IPS-15b (cell line): ENCODE measurements at regions not wholly inside any gene's neighbourhood (a gene's known extent, or its start where the extent isn't known, plus 50 kb on each side); places are given as distances from the start of the nearest gene placed in this dataset.

Experiments
- H3K27me3 ChIP-seq: one replicate; pipeline ENCODE4 v1.6.1; 2013; ENCODE audit warnings: low read length; ENCODE audit not compliant: control insufficient read depth, insufficient read depth
- H3K36me3 ChIP-seq: one replicate; pipeline ENCODE4 v1.6.1; 2013; ENCODE audit warnings: low read length; ENCODE audit not compliant: control insufficient read depth, insufficient read depth
- H3K4me1 ChIP-seq: one replicate; pipeline ENCODE4 v1.6.1; 2013; ENCODE audit warnings: mild to moderate bottlenecking, low read length; ENCODE audit not compliant: control insufficient read depth, insufficient read depth
- H3K4me3 ChIP-seq: one replicate; pipeline ENCODE4 v1.5.1; 2013; ENCODE audit warnings: low read depth, low read length
- H3K9ac ChIP-seq: one replicate; pipeline ENCODE4 v1.6.1; 2013; ENCODE audit warnings: low read depth, mild to moderate bottlenecking, low read length
- H3K9me3 ChIP-seq: one replicate; pipeline ENCODE4 v1.6.1; 2013; ENCODE audit warnings: mild to moderate bottlenecking, low read length; ENCODE audit not compliant: control insufficient read depth, insufficient read depth

GRCh38 chr5:51488803-51489642 lies 105.8 kb downstream of the ISL1 start:
- H3K9me3 ChIP-seq, result no peaks in the 10 kb centered on the region
- H3K4me3 ChIP-seq, result no peak overlapping the region
- H3K36me3 ChIP-seq, result no peaks in the 10 kb centered on the region
- no peaks in the 10 kb centered on the region for H3K4me1 ChIP-seq
- H3K27me3 ChIP-seq, result no peaks in the 10 kb centered on the region
- no peak overlapping the region for H3K9ac ChIP-seq

- no peak overlapping the region for H3K4me3 ChIP-seq
- H3K27me3 ChIP-seq, result no peaks in the 10 kb centered on the region
- no peak overlapping the region for H3K9ac ChIP-seq
- H3K4me1 ChIP-seq, result no peaks in the 10 kb centered on the region
- no peaks in the 10 kb centered on the region for H3K9me3 ChIP-seq
- no peaks in the 10 kb centered on the region for H3K36me3 ChIP-seq
These were observed 111.6 kb downstream of the ISL1 start for GRCh38 chr5:51494821-51495220.

DNA sequence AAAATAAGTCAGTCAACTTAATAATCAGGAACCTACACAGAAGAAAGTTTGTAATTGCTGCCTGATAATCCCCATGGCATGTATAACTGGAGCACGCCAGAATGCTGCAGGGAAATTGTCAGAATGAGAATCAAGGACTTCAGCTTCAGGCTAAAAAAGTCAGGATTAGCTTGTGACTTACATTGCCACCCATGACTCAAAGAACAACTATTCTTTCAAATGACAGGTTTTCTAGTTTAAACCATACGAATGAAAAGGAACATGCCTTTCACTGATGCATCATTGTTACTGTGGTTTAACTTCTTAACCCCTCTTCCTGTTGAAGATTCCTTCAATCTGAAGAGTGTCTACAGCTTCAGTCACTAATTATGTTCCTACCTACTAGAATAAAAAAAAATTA lies 112.4 kb downstream of the ISL1 start:
- no peaks in the 10 kb centered on the region for H3K9me3 ChIP-seq
- H3K36me3 ChIP-seq, result no peaks in the 10 kb centered on the region
- no peaks in the 10 kb centered on the region for H3K27me3 ChIP-seq
- no peak overlapping the region for H3K9ac ChIP-seq
- H3K4me1 ChIP-seq, result no peaks in the 10 kb centered on the region
- no peak overlapping the region for H3K4me3 ChIP-seq

- H3K4me1 ChIP-seq, result peaks cover 2% of the 10 kb centered on the region
- no peaks in the 10 kb centered on the region for H3K27me3 ChIP-seq
- no peaks in the 10 kb centered on the region for H3K9me3 ChIP-seq
- no peaks in the 10 kb centered on the region for H3K36me3 ChIP-seq
- no peak overlapping the region for H3K9ac ChIP-seq
- no peak overlapping the region for H3K4me3 ChIP-seq
These were observed 134.6 kb downstream of the ISL1 start for GRCh38 chr5:51517838-51518237.

DNA sequence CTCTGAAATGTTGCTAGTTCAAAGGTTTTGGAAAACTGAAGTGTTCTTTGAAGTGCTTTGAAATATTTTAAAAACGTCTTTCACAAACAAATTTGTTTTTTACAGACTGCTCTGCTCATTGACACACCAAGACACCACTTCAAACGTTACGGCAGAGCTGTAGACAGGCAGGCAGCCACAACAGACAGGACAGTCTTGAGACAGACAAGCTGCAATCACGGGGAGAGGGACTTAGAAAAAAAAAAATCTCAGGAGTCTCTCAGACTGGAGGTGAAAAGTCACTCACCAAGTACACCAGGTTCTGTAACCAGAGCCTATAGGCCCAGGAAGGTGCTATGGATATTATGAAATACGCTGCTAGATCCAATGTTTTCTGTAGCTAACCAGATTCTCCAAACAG lies 135.4 kb downstream of the ISL1 start:
- no peaks in the 10 kb centered on the region for H3K27me3 ChIP-seq
- no peaks in the 10 kb centered on the region for H3K36me3 ChIP-seq
- H3K4me1 ChIP-seq, result peaks cover 2% of the 10 kb centered on the region
- H3K9me3 ChIP-seq, result no peaks in the 10 kb centered on the region
- H3K4me3 ChIP-seq, result no peak overlapping the region
- H3K9ac ChIP-seq, result no peak overlapping the region

- peaks cover 2% of the 10 kb centered on the region for H3K4me1 ChIP-seq
- no peaks in the 10 kb centered on the region for H3K27me3 ChIP-seq
- no peaks in the 10 kb centered on the region for H3K9me3 ChIP-seq
- H3K4me3 ChIP-seq, result no peak overlapping the region
- H3K9ac ChIP-seq, result no peak overlapping the region
- no peaks in the 10 kb centered on the region for H3K36me3 ChIP-seq
These were observed 138.3 kb downstream of the ISL1 start for GRCh38 chr5:51521583-51521982.

DNA sequence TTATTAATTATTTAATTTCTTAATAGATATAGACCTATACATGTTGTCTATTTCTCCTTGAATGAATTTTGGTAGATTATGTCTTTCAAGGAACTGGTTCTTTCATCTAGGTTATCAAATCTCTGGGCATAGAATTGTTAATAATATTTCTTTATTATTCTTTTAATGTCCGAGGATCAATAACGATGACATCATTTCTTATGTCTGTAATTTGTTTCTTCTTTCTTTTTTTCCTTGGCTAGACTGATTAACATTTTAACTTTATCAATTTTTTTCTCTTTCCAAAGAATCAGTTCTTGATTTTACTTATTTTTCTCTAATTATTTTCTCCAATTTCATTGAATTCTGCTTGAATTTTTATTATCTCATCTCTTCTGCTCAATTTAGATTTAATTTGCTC lies 156.0 kb downstream of the ISL1 start:
- no peaks in the 10 kb centered on the region for H3K4me1 ChIP-seq
- no peaks in the 10 kb centered on the region for H3K9me3 ChIP-seq
- H3K36me3 ChIP-seq, result no peaks in the 10 kb centered on the region
- H3K9ac ChIP-seq, result no peak overlapping the region
- no peak overlapping the region for H3K4me3 ChIP-seq
- no peaks in the 10 kb centered on the region for H3K27me3 ChIP-seq

GRCh38 chr5:51544031-51544785 lies 161.0 kb downstream of the ISL1 start:
- H3K9me3 ChIP-seq, result no peaks in the 10 kb centered on the region
- no peak overlapping the region for H3K4me3 ChIP-seq
- H3K36me3 ChIP-seq, result no peaks in the 10 kb centered on the region
- no peak overlapping the region for H3K9ac ChIP-seq
- no peaks in the 10 kb centered on the region for H3K27me3 ChIP-seq
- no peaks in the 10 kb centered on the region for H3K4me1 ChIP-seq

GRCh38 chr5:51556833-51557232 lies 173.6 kb downstream of the ISL1 start:
- H3K4me3 ChIP-seq, result no peak overlapping the region
- no peaks in the 10 kb centered on the region for H3K36me3 ChIP-seq
- H3K4me1 ChIP-seq, result no peaks in the 10 kb centered on the region
- H3K9ac ChIP-seq, result no peak overlapping the region
- no peaks in the 10 kb centered on the region for H3K27me3 ChIP-seq
- H3K9me3 ChIP-seq, result no peaks in the 10 kb centered on the region

DNA sequence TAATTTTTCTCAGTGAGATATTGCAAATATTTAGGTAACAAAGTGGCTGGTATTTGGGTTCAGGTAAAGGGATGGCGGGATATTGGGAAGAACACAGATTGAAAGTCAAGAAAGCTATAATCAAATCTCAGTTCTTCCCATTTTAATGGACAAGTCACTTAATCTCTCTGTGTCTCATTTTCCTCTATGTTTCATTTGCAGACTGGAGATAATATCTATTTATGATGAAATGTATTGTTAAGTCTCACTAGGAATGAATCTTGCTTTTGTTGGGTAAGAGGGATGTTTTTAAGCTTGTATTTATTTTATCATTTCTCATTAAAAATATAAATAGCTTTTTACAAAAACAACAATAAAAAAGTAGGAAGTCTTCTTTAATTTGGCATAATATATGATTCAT lies 175.4 kb downstream of the ISL1 start:
- H3K27me3 ChIP-seq, result no peaks in the 10 kb centered on the region
- no peaks in the 10 kb centered on the region for H3K9me3 ChIP-seq
- no peaks in the 10 kb centered on the region for H3K36me3 ChIP-seq
- no peak overlapping the region for H3K9ac ChIP-seq
- H3K4me3 ChIP-seq, result no peak overlapping the region
- H3K4me1 ChIP-seq, result no peaks in the 10 kb centered on the region

GRCh38 chr5:51559339-51559738 lies 176.1 kb downstream of the ISL1 start:
- Histone ChIP-seq H3K4me3 (no peak overlapping the region), H3K9ac (no peak overlapping the region), H3K27me3 (no peaks in the 10 kb centered on the region), H3K4me1 (no peaks in the 10 kb centered on the region), H3K36me3 (no peaks in the 10 kb centered on the region), H3K9me3 (no peaks in the 10 kb centered on the region)
